ENCODE measurements at regions not wholly inside any gene's neighbourhood (a gene's known extent, or its start where the extent isn't known, plus 50 kb on each side); places are given as distances from the start of the nearest gene placed in this dataset.

- TF ChIP-seq CTCF (conservative IDR thresholded peaks at IDR 0.05; ENCODE audit: low read length) (no peak), EZH2phosphoT487 (IDR thresholded peaks at IDR 0.05; ENCODE audit: borderline replicate concordance, low read depth, low read length) (no peak)
These were observed 178.9 kb downstream of the ACER2 start for GRCh38 chr9:19587678-19588077.

Data from OCI-LY7 (cell line).